Endodermal cell (in vitro differentiated cells): ENCODE measurements at regions not wholly inside any gene's neighbourhood (a gene's known extent, or its start where the extent isn't known, plus 50 kb on each side); places are given as distances from the start of the nearest gene placed in this dataset.
"Not testable (repeated sequence)": the region's sequence is repeated elsewhere in the genome, so short reads cannot be mapped to it uniquely, and the experiment has no call there.

Experiments used
- DNase-seq: peaks from one replicate; pipeline ENCODE4 v3.0.0-alpha.2; 2017
- H3K27ac ChIP-seq: 2 replicates; pipeline ENCODE4 v1.5.1; 2013; ENCODE audit warnings: mild to moderate bottlenecking, low read depth, low read length, moderate library complexity
- H3K27me3 ChIP-seq: 2 replicates; pipeline ENCODE4 v1.6.1; 2013; ENCODE audit warnings: mild to moderate bottlenecking, low read length, moderate library complexity; ENCODE audit not compliant: insufficient read depth, control insufficient read depth, poor library complexity, severe bottlenecking
- H3K36me3 ChIP-seq: 2 replicates; pipeline ENCODE4 v1.7.0; 2013; ENCODE audit warnings: mild to moderate bottlenecking, low read length, moderate library complexity; ENCODE audit not compliant: control insufficient read depth, insufficient read depth
- H3K4me1 ChIP-seq: one replicate; pipeline ENCODE4 v1.7.0; 2013; ENCODE audit warnings: low read length; ENCODE audit not compliant: control insufficient read depth, insufficient read depth
- H3K4me3 ChIP-seq: 2 replicates; pipeline ENCODE4 v1.5.1; 2013; ENCODE audit warnings: mild to moderate bottlenecking, low read length, moderate library complexity
- H3K9ac ChIP-seq: 2 replicates; pipeline ENCODE4 v1.6.1; 2013; ENCODE audit warnings: mild to moderate bottlenecking, low read length, moderate library complexity; ENCODE audit not compliant: poor library complexity, severe bottlenecking; ENCODE audit errors: extremely low read depth
- H3K9me3 ChIP-seq: 2 replicates; pipeline ENCODE4 v1.6.1; 2013; ENCODE audit warnings: mild to moderate bottlenecking, low read length, moderate library complexity; ENCODE audit not compliant: control insufficient read depth
- H3K27ac Mint-ChIP-seq: 2 replicates; pipeline ENCODE4 v1.8.0; 2020; ENCODE audit warnings: mixed read lengths
- H3K27me3 Mint-ChIP-seq: 2 replicates; pipeline ENCODE4 v1.8.0; 2021; ENCODE audit warnings: mild to moderate bottlenecking, mixed read lengths; ENCODE audit not compliant: insufficient read depth
- H3K36me3 Mint-ChIP-seq: 2 replicates; pipeline ENCODE4 v1.8.0; 2020; ENCODE audit warnings: low read depth, mixed read lengths
- H3K4me1 Mint-ChIP-seq: 2 replicates; pipeline ENCODE4 v1.8.0; 2020; ENCODE audit warnings: mixed read lengths
- H3K4me3 Mint-ChIP-seq: 2 replicates; pipeline ENCODE4 v1.8.0; 2020; ENCODE audit warnings: mild to moderate bottlenecking, moderate library complexity, mixed read lengths
- H3K9me3 Mint-ChIP-seq: 2 replicates; pipeline ENCODE4 v1.8.0; 2020; ENCODE audit warnings: mild to moderate bottlenecking, mixed read lengths
- CTCF ChIP-seq: fragments of 200-600 bp; sonication (generic); conservative IDR thresholded peaks from 2 replicates; pipeline ENCODE4 v1.5.0; 2021; ENCODE audit warnings: antibody characterized with exemption, mild to moderate bottlenecking
- WGBS, 2 experiments: methylation state at CpG; one replicate each; pipeline versions ENCODE4 v1.1.5 to v1.1.7; 2013; ENCODE audit warnings: missing lambda C conversion rate in 2 of 2, mixed read lengths in 1 of 2; ENCODE audit not compliant: insufficient coverage in 1 of 2, insufficient read length in 1 of 2; 5-methylcytosine and 5-hydroxymethylcytosine counted together

- peaks cover 3% of the 10 kb centered on the region for H3K27me3 Mint-ChIP-seq
- no peak overlapping the region for H3K9ac ChIP-seq
- H3K36me3 ChIP-seq, result no peaks in the 10 kb centered on the region
- H3K9me3 ChIP-seq, result no peaks in the 10 kb centered on the region
- H3K4me1 Mint-ChIP-seq, result no peaks in the 10 kb centered on the region
- no peak overlapping the region for H3K4me3 Mint-ChIP-seq
- no peaks in the 10 kb centered on the region for H3K4me1 ChIP-seq
- no peaks in the 10 kb centered on the region for H3K27me3 ChIP-seq
- no peaks in the 10 kb centered on the region for H3K9me3 Mint-ChIP-seq
- no peak for DNase-seq
- no peaks in the 10 kb centered on the region for H3K36me3 Mint-ChIP-seq
- TF ChIP-seq CTCF, result no peak
- H3K4me3 ChIP-seq, result no peak overlapping the region
- H3K27ac Mint-ChIP-seq, result no peak overlapping the region
- no peak overlapping the region for H3K27ac ChIP-seq
- WGBS, 2 experiments, result 86 to 94% methylated on average over 4 to 8 of the region's 8 CpGs
These were observed 83.0 kb upstream of the GNG12 start for GRCh38 chr1:67916140-67916886.

GRCh38 chr1:67909776-67910175 lies 76.5 kb upstream of the GNG12 start:
- no peak overlapping the region for H3K4me3 ChIP-seq
- no peaks in the 10 kb centered on the region for H3K36me3 ChIP-seq
- H3K9me3 ChIP-seq, result peaks cover 6% of the 10 kb centered on the region
- H3K27ac ChIP-seq, result no peak overlapping the region
- H3K9ac ChIP-seq, result no peak overlapping the region
- no peaks in the 10 kb centered on the region for H3K36me3 Mint-ChIP-seq
- no peaks in the 10 kb centered on the region for H3K27me3 ChIP-seq
- H3K27ac Mint-ChIP-seq, result no peak overlapping the region
- peaks cover 19% of the 10 kb centered on the region for H3K4me1 Mint-ChIP-seq
- whole genome bisulfite sequencing, 2 experiments, result 92 to 100% methylated on average over 1 of the region's 1 CpG
- peaks cover 14% of the 10 kb centered on the region for H3K9me3 Mint-ChIP-seq
- no peaks in the 10 kb centered on the region for H3K4me1 ChIP-seq
- no peak for TF ChIP-seq CTCF
- H3K27me3 Mint-ChIP-seq, result no peaks in the 10 kb centered on the region
- no peak overlapping the region for H3K4me3 Mint-ChIP-seq
- DNase-seq, result no peak

GRCh38 chr1:67908250-67908936 lies 75.1 kb upstream of the GNG12 start:
- Mint-ChIP-seq H3K27me3 (no peaks in the 10 kb centered on the region), H3K36me3 (no peaks in the 10 kb centered on the region), H3K4me3 (no peak overlapping the region), H3K27ac (no peak overlapping the region), H3K4me1 (peaks cover 20% of the 10 kb centered on the region), H3K9me3 (peaks cover 15% of the 10 kb centered on the region)
- Histone ChIP-seq H3K4me1 (no peaks in the 10 kb centered on the region), H3K4me3 (no peak overlapping the region), H3K36me3 (no peaks in the 10 kb centered on the region), H3K9ac (no peak overlapping the region), H3K27ac (no peak overlapping the region), H3K27me3 (no peaks in the 10 kb centered on the region), H3K9me3 (peaks cover 18% of the 10 kb centered on the region)
- DNase-seq, result no peak
- 96% methylated on average over 6 of the region's 6 CpGs for WGBS, 2 experiments
- no peak for TF ChIP-seq CTCF

- not testable (repeated sequence) for H3K36me3 ChIP-seq, H3K4me1 ChIP-seq, H3K27ac Mint-ChIP-seq, H3K27me3 Mint-ChIP-seq, DNase-seq, H3K4me3 ChIP-seq, H3K27me3 ChIP-seq, H3K27ac ChIP-seq, H3K36me3 Mint-ChIP-seq, H3K4me3 Mint-ChIP-seq, H3K9ac ChIP-seq
- WGBS, 2 experiments, result 88 to 92% methylated on average over 2 to 4 of the region's 4 CpGs
- Mint-ChIP-seq H3K4me1 (peaks cover 20% of the 10 kb centered on the region), H3K9me3 (peaks cover 23% of the 10 kb centered on the region)
- peaks cover 28% of the 10 kb centered on the region for H3K9me3 ChIP-seq
These were observed 74.2 kb upstream of the GNG12 start for GRCh38 chr1:67907467-67907866.

- H3K9ac ChIP-seq, H3K27me3 ChIP-seq, H3K27ac Mint-ChIP-seq, H3K36me3 Mint-ChIP-seq, H3K36me3 ChIP-seq, H3K27me3 Mint-ChIP-seq, H3K4me3 Mint-ChIP-seq, H3K27ac ChIP-seq, H3K4me1 ChIP-seq, DNase-seq: not testable (repeated sequence)
- H3K4me3 ChIP-seq, result peak overlapping the region; percentile 56
- Mint-ChIP-seq H3K4me1 (peaks cover 20% of the 10 kb centered on the region), H3K9me3 (peaks cover 33% of the 10 kb centered on the region)
- WGBS, 2 experiments, result 97% methylated on average over 2 of the region's 2 CpGs; no CpG with 5 or more reads in 1 of the 2 experiments
- peaks cover 42% of the 10 kb centered on the region for H3K9me3 ChIP-seq
These were observed 72.7 kb upstream of the GNG12 start for GRCh38 chr1:67906015-67906414.
